AG04449 (cell line): ENCODE measurements at regions not wholly inside any gene's neighbourhood (a gene's known extent, or its start where the extent isn't known, plus 50 kb on each side); places are given as distances from the start of the nearest gene placed in this dataset.

Experiments
- CTCF ChIA-PET: fragments of 350-600 bp; formaldehyde crosslinking; extraction: SDS; loops from one replicate; lab custom pipeline; 2021; ENCODE audit warnings: antibody characterized with exemption; lab: Yijun Ruan, JAX
- POLR2A ChIA-PET: fragments of 400-600, 350-600 bp; formaldehyde crosslinking; extraction: SDS; loops from one replicate; lab custom pipeline; 2020; ENCODE audit warnings: antibody characterized with exemption, inconsistent platforms; lab: Yijun Ruan, JAX
- DNase-seq: peaks from one replicate; pipeline ENCODE4 v3.0.0-alpha.2; 2010; ENCODE audit warnings: low read depth, low spot score
- H3K4me3 ChIP-seq: 2 replicates; pipeline ENCODE4 v1.5.1; 2011; ENCODE audit warnings: low read depth, mild to moderate bottlenecking, control low read depth, low read length
- TF ChIP-seq, protein P1 (sequence below): IDR thresholded peaks from one replicate; pipeline ENCODE4 v1.5.1; 2011; ENCODE audit warnings: mild to moderate bottlenecking, moderate library complexity, low read length, control low read depth, inconsistent platforms; ENCODE audit not compliant: insufficient read depth; ENCODE audit errors: missing control alignments

DNA sequence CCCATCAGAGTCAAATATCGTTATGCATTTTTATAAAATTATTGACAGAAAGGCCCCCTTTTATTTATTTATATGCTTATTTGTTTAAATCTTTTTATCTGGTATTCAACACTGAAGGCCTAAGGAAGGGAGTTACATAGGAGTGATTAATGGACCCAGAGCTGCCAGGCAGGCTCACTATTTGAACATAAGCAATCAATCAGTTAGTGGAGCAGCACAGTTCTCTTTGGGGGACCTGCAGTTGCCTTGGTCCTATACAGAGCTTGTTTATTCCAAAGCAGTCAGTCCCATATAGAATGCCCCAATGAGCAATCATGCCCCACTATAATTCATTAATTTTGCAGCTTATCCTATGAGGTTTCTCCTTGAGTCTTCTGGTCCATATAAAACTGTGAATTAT is 389.4 kb upstream of the GOT2 start:
- ChIA-PET POLR2A (no interaction called here), CTCF (no interaction called here)
- TF ChIP-seq, protein P1, sequence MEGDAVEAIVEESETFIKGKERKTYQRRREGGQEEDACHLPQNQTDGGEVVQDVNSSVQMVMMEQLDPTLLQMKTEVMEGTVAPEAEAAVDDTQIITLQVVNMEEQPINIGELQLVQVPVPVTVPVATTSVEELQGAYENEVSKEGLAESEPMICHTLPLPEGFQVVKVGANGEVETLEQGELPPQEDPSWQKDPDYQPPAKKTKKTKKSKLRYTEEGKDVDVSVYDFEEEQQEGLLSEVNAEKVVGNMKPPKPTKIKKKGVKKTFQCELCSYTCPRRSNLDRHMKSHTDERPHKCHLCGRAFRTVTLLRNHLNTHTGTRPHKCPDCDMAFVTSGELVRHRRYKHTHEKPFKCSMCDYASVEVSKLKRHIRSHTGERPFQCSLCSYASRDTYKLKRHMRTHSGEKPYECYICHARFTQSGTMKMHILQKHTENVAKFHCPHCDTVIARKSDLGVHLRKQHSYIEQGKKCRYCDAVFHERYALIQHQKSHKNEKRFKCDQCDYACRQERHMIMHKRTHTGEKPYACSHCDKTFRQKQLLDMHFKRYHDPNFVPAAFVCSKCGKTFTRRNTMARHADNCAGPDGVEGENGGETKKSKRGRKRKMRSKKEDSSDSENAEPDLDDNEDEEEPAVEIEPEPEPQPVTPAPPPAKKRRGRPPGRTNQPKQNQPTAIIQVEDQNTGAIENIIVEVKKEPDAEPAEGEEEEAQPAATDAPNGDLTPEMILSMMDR, result no peak
- no peak for DNase-seq
- no peak overlapping the region for H3K4me3 ChIP-seq

- ChIA-PET CTCF (no interaction called here), POLR2A (no interaction called here)
- no peak overlapping the region for H3K4me3 ChIP-seq
- TF ChIP-seq, protein P1, result no peak
- no peak for DNase-seq
These were observed 388.1 kb upstream of the GOT2 start for GRCh38 chr16:59122262-59122537.

DNA sequence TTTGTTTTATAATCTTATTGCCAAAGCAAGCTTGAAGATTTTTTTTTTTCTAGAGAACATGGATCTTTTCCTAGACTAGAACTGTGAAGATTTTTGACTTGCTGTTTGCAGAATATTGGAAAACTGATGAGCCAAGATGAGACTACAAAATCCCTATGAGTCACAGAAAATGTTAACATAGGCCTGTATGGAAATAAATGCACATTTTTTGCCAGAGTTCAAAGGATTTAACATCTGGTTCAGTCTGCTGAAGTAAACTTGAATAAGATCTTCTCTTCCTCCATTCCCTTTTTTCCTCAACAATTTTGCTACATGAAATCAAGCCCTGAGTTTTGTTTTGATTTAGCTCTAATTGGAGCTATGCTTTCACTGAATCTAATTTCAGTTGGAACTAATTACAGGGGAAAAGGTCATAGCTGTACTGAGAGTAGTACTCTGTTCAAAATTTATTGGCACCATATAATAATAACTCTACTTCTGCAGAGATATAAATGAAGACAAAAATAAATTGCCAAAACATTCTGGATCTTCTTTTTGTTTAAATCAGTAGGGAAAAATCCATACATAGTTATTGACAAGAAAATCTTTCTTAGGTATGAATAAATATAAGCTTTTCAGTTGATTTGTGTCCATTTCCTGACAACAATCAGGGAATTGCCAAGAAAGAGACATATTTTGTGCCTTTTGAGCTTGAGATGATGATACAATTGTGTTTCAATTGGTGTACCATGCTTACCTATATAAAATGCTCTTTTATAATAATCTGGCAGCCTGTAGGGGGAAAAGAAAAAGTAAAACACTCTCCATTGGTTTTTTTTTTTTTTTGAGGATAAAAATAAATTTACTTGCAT is 387.5 kb upstream of the GOT2 start:
- TF ChIP-seq, protein P1, result no peak
- ChIA-PET CTCF (no interaction called here), POLR2A (no interaction called here)
- no peak for DNase-seq
- no peak overlapping the region for H3K4me3 ChIP-seq

- CTCF ChIA-PET, result no interaction called here
These were observed 382.6 kb upstream of the GOT2 start for GRCh38 chr16:59116744-59117143.

GRCh38 chr16:59114790-59115189 is 380.7 kb upstream of the GOT2 start:
- ChIA-PET CTCF (no interaction called here), POLR2A (no interaction called here)
- no peak for DNase-seq
- TF ChIP-seq, protein P1, result no peak
- H3K4me3 ChIP-seq, result no peak overlapping the region

More at GRCh38 chr16:59116744-59117143, 382.6 kb upstream of the GOT2 start:
- no peak for DNase-seq
- TF ChIP-seq, protein P1, result no peak
- H3K4me3 ChIP-seq, result no peak overlapping the region
- POLR2A ChIA-PET, result no interaction called here

GRCh38 chr16:59113004-59113670 is 379.0 kb upstream of the GOT2 start:
- CTCF ChIA-PET, result no interaction called here
- POLR2A ChIA-PET, result no interaction called here
- TF ChIP-seq, protein P1, result no peak
- DNase-seq, result no peak
- H3K4me3 ChIP-seq, result no peak overlapping the region
